ENCODE measurements at regions not wholly inside any gene's neighbourhood (a gene's known extent, or its start where the extent isn't known, plus 50 kb on each side); places are given as distances from the start of the nearest gene placed in this dataset.

DNA sequence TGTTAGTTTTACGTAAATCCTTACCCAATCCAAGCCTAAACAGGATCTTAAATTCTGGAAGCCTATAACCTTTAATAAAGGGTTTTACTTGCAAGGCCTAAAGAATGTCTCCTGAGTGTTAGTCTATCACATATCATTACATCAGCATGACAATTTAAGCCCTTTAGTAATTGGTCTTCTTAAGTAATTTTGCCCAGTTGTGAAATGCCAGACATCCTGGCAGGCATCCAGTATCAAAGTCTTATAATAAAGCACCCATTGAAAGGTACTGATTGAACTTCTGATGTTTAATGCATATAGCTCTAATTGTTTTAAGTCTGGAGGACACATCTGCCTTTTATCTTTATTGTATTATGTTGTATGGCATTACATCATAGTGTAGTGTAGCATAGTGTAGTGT is 1078.9 kb downstream of the SLITRK1 start:
- H4K20me1 ChIP-seq (ENCODE audit: control insufficient read depth, insufficient read depth, low read length, poor library complexity, severe bottlenecking): no peaks in the 10 kb centered on the region
- no peak overlapping the region for H3K4me3 ChIP-seq (ENCODE audit: control extremely low read depth in 1 of 5, extremely low read depth in 1 of 5, insufficient read depth in 1 of 5, low read depth in 2 of 5, low read length in 4 of 5)

GRCh38 chr13:82802528-82802927 is 1079.7 kb downstream of the SLITRK1 start:
- Histone ChIP-seq H3K27ac (ENCODE audit: low read length in 2 of 2) (no peak overlapping the region), H4K20me1 (ENCODE audit: control insufficient read depth, insufficient read depth, low read length, poor library complexity, severe bottlenecking) (no peaks in the 10 kb centered on the region), H3K4me3 (ENCODE audit: control extremely low read depth in 1 of 5, extremely low read depth in 1 of 5, insufficient read depth in 1 of 5, low read depth in 2 of 5, low read length in 4 of 5) (no peak overlapping the region), H3K79me2 (ENCODE audit: control insufficient read depth, insufficient read depth, low read length) (no peaks in the 10 kb centered on the region), H3K36me3 (replicated peaks in 1 of 2; ENCODE audit: control extremely low read depth in 1 of 2, control insufficient read depth in 1 of 2, extremely low read depth in 1 of 2, insufficient read depth in 2 of 2, low read length in 1 of 2) (no peaks in the 10 kb centered on the region), H3K4me1 (ENCODE audit: control insufficient read depth in 2 of 2, insufficient read depth in 2 of 2, low read length in 2 of 2) (no peaks in the 10 kb centered on the region), H3K9ac (ENCODE audit: low read length) (no peak overlapping the region), H3K27me3 (replicated peaks in 1 of 4; ENCODE audit: control extremely low read depth in 1 of 4, control insufficient read depth in 3 of 4, insufficient read depth in 4 of 4, low read length in 3 of 4) (no peaks in the 10 kb centered on the region), H3K9me3 (ENCODE audit: control extremely low read depth in 1 of 3, control insufficient read depth in 2 of 3, insufficient read depth in 1 of 3, low read length in 2 of 3) (peaks cover 0 to 7% (median 0%) of the 10 kb centered on the region in 3 donors), H3K4me2 (replicated peaks; ENCODE audit: low read depth, low read length, poor library complexity, severe bottlenecking) (no peak overlapping the region), H2AFZ (ENCODE audit: insufficient read depth, low read depth, low read length, poor library complexity, severe bottlenecking) (no peak overlapping the region)
- ATAC-seq (ENCODE audit: low read depth) (no peak), DNase-seq (no peak)
- ChIA-PET CTCF (no interaction called here), POLR2A (no interaction called here)
- intact Hi-C loops (cut with micrococcal nuclease): no loop called here
- H3K27me3 Mint-ChIP-seq: no peaks in the 10 kb centered on the region
- peaks cover 2% of the 10 kb centered on the region for H3K9me3 Mint-ChIP-seq (ENCODE audit: insufficient read depth)
- WGBS (ENCODE audit: insufficient coverage): no CpG with 5 or more reads among the region's 3 CpGs
- H3K4me1 Mint-ChIP-seq: no peaks in the 10 kb centered on the region
- H3K27ac Mint-ChIP-seq: no peak overlapping the region
- H3K4me3 Mint-ChIP-seq: no peak overlapping the region
- no peak for TF ChIP-seq CTCF (IDR thresholded peaks at IDR 0.05)
- TF ChIP-seq EZH2 (IDR thresholded peaks at IDR 0.05; ENCODE audit: borderline replicate concordance, insufficient read depth, low read depth, low read length, poor library complexity, severe bottlenecking): no peak

More for the DNA sequence above, 1078.9 kb downstream of the SLITRK1 start:
- TF ChIP-seq CTCF (IDR thresholded peaks at IDR 0.05) (no peak), EZH2 (IDR thresholded peaks at IDR 0.05; ENCODE audit: borderline replicate concordance, insufficient read depth, low read depth, low read length, poor library complexity, severe bottlenecking) (no peak)
- Histone ChIP-seq H3K4me1 (ENCODE audit: control insufficient read depth in 2 of 2, insufficient read depth in 2 of 2, low read length in 2 of 2) (no peaks in the 10 kb centered on the region), H3K9me3 (ENCODE audit: control extremely low read depth in 1 of 3, control insufficient read depth in 2 of 3, insufficient read depth in 1 of 3, low read length in 2 of 3) (peaks cover 0 to 7% (median 0%) of the 10 kb centered on the region in 3 donors), H3K79me2 (ENCODE audit: control insufficient read depth, insufficient read depth, low read length) (no peaks in the 10 kb centered on the region), H2AFZ (ENCODE audit: insufficient read depth, low read depth, low read length, poor library complexity, severe bottlenecking) (no peak overlapping the region), H3K9ac (ENCODE audit: low read length) (no peak overlapping the region), H3K36me3 (replicated peaks in 1 of 2; ENCODE audit: control extremely low read depth in 1 of 2, control insufficient read depth in 1 of 2, extremely low read depth in 1 of 2, insufficient read depth in 2 of 2, low read length in 1 of 2) (no peaks in the 10 kb centered on the region), H3K27ac (ENCODE audit: low read length in 2 of 2) (no peak overlapping the region), H3K4me2 (replicated peaks; ENCODE audit: low read depth, low read length, poor library complexity, severe bottlenecking) (no peak overlapping the region), H3K27me3 (replicated peaks in 1 of 4; ENCODE audit: control extremely low read depth in 1 of 4, control insufficient read depth in 3 of 4, insufficient read depth in 4 of 4, low read length in 3 of 4) (no peaks in the 10 kb centered on the region)
- no peak overlapping the region for H3K27ac Mint-ChIP-seq
- WGBS (ENCODE audit: insufficient coverage): no CpG with 5 or more reads among the region's 1 CpG
- H3K9me3 Mint-ChIP-seq (ENCODE audit: insufficient read depth): peaks cover 2% of the 10 kb centered on the region
- intact Hi-C loops (cut with micrococcal nuclease): no loop called here
- no peak for DNase-seq
- H3K4me1 Mint-ChIP-seq: no peaks in the 10 kb centered on the region
- ATAC-seq (ENCODE audit: low read depth): no peak
- ChIA-PET CTCF (no interaction called here), POLR2A (no interaction called here)
- H3K4me3 Mint-ChIP-seq: no peak overlapping the region
- no peaks in the 10 kb centered on the region for H3K27me3 Mint-ChIP-seq
